ENCODE measurements at regions not wholly inside any gene's neighbourhood (a gene's known extent, or its start where the extent isn't known, plus 50 kb on each side); places are given as distances from the start of the nearest gene placed in this dataset.

DNA sequence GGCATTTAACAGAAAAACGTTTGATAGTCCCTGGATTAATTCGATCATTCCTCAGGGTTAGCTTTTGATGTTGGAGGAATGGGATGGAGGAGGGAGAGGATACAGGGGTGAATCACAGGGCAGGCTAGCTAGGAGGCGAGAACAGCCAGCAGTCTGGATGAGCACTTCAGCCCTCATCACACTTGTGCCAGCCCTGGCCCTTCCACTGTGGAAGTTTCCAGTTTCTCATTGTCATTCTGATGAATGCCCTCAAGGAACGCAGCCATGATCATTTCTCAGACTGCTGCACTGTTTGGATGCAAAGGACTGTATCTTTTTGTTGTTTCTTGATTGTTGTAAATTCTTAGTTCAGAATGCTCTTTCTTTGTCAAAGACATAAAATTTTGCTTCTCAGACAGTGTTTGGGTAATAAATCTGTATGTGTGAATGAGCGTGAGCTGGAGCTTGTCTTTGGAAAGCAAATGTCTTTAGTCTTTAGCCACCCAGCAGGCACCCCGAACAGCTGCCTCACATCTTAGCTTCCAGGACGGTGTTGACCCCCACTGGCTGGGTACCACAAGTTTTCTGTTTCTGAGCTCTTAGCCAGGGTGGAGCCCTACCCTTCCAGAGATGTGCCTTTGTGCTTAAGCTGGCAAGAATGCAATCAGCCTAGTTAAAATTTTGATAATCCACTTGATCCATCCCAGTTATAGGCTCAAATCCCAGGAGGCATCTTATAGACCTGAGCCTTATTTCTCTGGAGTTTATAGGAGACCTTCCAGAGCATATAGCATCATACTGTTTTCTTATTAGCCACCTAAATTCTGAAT, 121.1 kb downstream of the PDCD6IP start:
- TF ChIP-seq, protein P1, sequence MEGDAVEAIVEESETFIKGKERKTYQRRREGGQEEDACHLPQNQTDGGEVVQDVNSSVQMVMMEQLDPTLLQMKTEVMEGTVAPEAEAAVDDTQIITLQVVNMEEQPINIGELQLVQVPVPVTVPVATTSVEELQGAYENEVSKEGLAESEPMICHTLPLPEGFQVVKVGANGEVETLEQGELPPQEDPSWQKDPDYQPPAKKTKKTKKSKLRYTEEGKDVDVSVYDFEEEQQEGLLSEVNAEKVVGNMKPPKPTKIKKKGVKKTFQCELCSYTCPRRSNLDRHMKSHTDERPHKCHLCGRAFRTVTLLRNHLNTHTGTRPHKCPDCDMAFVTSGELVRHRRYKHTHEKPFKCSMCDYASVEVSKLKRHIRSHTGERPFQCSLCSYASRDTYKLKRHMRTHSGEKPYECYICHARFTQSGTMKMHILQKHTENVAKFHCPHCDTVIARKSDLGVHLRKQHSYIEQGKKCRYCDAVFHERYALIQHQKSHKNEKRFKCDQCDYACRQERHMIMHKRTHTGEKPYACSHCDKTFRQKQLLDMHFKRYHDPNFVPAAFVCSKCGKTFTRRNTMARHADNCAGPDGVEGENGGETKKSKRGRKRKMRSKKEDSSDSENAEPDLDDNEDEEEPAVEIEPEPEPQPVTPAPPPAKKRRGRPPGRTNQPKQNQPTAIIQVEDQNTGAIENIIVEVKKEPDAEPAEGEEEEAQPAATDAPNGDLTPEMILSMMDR (IDR thresholded peaks at IDR 0.05) = no peak
- no peak overlapping the region for H3K27ac ChIP-seq
- no peak overlapping the region for H3K4me3 ChIP-seq
- no peak for DNase-seq (ENCODE audit: low spot score)

DNA sequence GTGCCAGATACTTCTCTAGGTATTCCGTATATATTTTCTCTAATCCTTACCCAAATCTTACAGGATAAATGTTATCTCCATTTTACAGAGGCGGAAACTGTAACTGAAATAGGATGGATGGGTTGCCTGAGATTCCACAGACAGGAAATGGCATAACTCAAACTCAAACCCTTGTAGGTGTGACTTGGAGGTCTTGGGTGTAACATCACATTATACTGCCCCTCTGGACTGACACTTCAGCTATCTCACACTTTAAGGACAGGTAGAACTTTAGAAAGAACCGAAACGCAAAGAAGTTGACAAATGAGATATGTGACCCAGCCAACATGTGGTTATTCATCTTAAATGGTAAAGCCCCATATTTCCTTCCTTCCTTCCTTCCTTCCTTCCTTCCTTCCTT, 122.1 kb downstream of the PDCD6IP start:
- H3K4me3 ChIP-seq = no peak overlapping the region
- no peak for DNase-seq (ENCODE audit: low spot score)
- no peak overlapping the region for H3K27ac ChIP-seq
- TF ChIP-seq, protein P1 (IDR thresholded peaks at IDR 0.05) = no peak

DNA sequence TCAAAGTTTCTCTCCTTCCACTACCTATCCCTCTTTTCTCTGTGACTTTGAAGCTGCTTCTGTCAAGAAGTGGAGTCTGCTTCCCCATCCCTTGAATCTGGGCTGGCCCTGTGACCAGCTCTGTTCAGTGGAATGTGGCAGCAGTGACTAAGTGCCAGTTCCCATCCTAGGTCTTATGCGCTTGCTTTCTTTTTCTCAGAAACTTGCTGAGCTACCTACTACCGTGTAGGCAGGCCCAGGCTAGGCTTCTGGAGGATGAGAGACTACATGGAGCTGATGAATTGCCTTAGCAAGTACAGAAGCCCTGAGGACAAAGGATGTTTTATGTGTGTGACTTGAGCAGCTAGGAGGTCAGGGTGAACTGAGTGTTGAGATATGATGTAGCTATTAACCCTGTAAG, 123.2 kb downstream of the PDCD6IP start:
- Histone ChIP-seq H3K4me3 (no peak overlapping the region), H3K27ac (no peak overlapping the region)
- TF ChIP-seq, protein P1 (IDR thresholded peaks at IDR 0.05) = no peak
- DNase-seq (ENCODE audit: low spot score) = no peak

DNA sequence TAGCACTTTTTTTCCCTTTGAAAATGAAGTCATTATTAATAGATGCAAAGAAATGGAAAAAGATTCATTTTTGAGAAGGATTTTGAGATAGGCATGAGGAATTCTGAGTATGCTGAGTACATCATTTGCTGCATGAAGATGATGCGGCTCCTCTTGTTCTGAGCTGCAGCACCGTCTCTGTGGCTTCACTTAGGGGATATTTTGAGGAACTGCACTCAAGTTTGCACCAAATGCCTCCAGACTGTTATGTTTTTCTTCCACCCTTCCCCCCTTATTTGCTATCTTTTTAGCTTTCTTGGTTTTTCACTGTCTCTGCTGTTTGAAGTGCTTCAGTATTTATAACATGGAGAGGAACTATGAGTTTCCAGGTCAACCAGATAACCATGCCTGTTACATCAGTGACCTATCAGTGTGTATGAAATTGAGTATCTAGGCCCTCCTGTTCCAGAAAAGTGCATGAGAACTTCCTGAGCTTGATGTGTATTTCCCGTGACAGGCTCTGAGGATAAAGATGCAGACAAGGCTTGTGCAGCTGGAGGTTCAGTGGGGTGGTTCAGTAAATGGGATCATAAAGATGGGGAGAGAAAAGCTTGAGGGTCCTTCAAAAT, 128.7 kb downstream of the PDCD6IP start:
- H3K27ac ChIP-seq = no peak overlapping the region
- DNase-seq (ENCODE audit: low spot score) = no peak
- TF ChIP-seq, protein P1 (IDR thresholded peaks at IDR 0.05) = no peak
- H3K4me3 ChIP-seq = no peak overlapping the region

DNA sequence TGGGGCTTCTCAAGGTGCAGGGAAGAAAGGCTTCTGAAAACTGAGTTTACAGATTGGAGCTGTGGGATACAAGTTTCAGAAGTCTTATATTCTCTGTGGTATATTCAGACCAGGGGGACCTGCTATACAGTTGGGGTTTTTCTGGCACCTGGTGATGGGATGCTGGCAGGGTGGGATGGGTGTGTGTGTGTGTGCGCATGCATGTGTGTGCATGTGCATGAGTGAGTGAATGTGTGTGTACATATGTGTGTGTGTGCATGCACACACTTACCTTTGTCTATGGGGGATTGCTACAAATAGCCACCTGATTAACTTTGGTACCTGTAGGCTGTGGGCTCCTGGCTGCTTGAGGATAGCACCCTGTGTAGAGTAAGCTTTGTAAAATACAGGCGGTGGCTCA, 131.4 kb downstream of the PDCD6IP start:
- DNase-seq (ENCODE audit: low spot score) = no peak
- H3K4me3 ChIP-seq = no peak overlapping the region
- H3K27ac ChIP-seq = no peak overlapping the region
- TF ChIP-seq, protein P1 (IDR thresholded peaks at IDR 0.05) = no peak

DNA sequence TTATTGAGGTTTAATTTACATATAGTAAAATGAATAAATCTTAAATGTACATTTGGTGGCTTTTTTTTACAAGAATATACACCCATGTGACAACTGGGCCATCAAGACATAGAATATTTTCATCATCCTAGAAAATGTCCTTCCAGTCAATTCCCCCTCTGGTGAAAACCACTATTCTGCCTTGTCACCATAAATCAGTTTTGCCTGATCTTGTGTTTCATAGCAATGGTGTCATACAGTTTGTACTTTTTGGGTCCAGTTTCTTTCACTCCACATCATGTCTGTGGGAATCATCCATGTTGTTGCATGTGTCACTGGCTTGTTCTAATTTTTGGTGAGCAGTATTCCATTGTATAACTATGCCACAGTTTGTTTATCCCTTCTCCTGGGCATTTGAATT, 133.1 kb downstream of the PDCD6IP start:
- DNase-seq (ENCODE audit: low spot score) = no peak
- TF ChIP-seq, protein P1 (IDR thresholded peaks at IDR 0.05) = no peak
- no peak overlapping the region for H3K4me3 ChIP-seq
- no peak overlapping the region for H3K27ac ChIP-seq
